GM19099 (cell line): ENCODE measurements at regions not wholly inside any gene's neighbourhood (a gene's known extent, or its start where the extent isn't known, plus 50 kb on each side); places are given as distances from the start of the nearest gene placed in this dataset.

Experiments used
- POLR2A ChIP-seq: IDR thresholded peaks from 3 replicates; pipeline ENCODE4 v1.6.1; 2011; ENCODE audit warnings: low read depth; ENCODE audit not compliant: insufficient read length; ENCODE audit errors: extremely low read depth

DNA sequence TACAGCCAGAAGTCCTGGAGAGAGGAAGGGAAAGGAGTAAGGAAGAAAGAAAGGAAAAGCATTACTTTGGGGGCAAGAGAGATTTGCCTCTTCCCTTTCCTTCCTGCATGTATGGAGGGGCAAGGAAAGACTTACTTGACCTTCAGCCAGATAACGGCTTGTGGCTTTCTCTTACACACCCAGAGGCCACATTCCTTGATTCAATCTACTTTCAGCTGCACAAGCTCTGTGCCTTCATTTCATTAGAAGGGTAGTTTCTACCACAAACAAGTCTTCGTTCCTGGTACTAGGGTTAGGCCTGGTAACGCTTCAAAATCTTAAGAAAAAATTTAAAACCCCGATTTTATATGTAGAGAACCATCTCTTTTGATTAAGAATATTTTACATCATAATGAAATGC, 835.9 kb downstream of the TUSC7 start:
- TF ChIP-seq POLR2A: no peak

DNA sequence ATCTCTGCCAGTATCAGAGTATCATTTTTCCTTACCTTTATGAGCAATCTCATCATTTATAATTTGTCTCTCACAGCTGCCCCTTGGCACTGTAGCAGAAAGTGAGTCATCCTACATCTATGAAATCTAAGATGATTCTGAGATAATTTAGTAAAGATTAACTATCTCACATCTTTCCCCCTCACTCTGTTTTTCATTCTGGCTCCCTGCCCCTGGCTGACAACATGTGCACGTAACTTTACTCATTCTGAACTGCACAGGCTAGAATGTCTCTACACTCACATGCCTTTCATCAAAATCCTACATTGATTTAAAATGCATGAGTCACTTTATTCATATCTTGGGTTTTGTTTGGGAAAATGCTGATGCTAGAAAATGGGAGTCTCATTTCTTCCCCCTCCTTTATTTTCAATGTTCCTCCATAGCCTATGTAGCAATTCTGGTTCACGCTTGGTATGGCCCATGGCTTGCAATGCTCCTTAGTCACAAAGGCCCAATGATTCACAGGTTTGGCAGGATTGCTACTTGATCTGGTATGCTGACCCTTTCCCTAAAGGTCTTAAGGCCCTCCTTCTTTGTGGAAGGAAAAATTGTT, 838.5 kb downstream of the TUSC7 start:
- TF ChIP-seq POLR2A: no peak

DNA sequence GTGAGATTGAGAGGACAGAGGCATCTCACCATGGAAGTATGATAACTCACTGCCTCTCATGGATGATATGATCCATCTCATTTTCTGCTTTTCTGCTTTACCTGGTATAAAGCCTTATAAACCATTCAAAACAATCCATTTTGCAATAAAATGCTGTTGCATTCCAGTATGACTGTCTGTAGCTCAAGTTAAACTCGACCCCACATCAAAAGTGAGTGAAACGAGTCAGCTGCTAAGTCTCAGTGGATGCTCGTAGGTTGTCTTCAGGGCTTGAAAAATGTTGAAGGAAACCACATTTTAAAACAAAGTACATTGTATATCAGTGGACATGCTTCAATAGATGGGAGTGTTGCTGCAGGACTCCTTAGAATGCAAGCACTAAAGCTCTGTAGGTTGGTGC, 839.0 kb downstream of the TUSC7 start:
- TF ChIP-seq POLR2A: no peak

DNA sequence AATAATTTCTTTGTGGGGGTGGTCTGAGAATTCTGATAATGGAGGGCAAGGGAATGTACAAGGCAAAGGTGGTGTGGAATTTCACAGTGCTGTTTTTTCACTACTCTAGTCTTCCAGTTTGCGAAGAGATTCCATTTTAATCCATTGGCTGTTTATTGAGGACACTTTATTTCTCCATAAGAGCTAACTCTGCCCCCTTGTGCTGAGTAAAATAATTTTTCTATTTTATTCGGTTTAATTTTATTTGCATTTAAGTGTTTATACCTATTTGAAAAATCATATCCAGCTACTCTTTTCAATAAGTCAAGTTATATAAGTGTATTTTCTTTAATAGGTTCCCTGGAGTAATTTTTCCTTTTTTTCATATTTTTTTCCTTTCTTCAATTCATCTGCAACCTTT, 840.1 kb downstream of the TUSC7 start:
- no peak for TF ChIP-seq POLR2A

DNA sequence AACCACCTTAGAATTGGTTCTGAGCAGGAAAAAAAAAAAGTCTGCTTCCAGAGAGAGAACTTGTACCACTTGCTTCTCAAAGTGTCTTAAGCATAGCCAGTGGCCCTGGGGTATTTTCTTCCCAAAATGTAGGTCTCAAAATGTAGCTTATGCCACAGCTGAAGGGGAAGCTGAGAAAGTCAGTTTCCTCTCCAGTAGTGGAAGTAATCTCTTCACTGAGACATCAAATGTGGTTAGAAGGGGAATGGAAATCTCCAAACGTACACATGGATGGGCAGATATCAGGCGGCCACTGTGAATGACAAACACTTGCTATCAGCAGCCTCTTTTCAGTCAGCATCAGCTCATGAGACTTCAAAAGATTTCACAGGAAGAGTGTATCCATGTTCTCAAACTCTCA, 841.2 kb downstream of the TUSC7 start:
- TF ChIP-seq POLR2A: no peak

DNA sequence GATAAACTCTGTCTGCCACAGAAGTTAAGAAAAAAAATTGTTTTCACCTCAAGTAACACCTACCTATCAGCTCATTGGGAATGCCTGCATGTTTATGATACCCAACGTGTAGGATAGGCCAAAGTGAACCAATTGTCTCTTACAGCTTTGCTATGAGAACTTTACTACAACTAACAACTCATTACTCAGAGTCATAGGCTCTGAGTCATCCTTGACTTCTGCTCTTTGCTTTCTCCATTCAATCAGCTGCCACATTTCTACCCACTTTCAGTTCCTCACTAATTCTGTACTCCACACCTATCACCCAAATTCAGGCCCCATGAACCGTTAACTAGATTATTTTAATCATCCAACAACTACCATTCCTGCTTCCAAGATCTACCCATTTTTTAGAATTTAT, 843.9 kb downstream of the TUSC7 start:
- no peak for TF ChIP-seq POLR2A

DNA sequence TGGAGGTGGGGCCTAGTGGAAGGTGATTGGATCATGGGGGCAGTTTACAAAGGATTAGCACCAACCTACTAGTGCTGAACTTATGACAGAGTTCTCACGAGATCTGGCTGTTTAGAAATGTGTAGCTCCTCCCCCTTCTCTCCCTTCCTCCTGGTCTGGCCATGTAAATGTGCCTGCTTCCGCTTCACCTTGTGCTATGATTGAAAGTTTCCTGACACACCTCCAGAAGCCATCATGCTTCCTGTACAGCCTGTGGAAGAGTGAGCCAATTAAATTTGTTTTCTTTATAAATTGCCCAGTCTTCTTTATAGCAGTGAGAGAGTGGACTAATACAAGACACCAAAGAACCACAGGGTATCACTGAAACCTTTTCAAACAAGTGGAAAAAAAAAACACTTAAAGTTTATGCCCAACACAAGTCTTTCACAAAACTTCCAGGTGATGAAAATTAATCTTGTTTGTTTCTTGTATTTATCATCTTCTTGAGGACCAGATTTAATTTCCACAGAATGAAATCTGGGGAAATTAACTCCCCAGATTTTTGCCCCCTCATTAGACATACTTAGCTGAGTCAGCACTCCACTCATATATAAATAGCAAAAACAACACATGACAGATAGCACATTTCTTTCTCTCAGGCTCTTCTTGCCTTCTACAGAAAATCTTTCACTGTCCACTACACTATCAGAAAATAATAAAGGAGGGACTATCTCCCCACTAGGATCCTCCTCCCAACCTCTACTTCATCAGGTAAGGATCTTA, 847.2 kb downstream of the TUSC7 start:
- TF ChIP-seq POLR2A: no peak

DNA sequence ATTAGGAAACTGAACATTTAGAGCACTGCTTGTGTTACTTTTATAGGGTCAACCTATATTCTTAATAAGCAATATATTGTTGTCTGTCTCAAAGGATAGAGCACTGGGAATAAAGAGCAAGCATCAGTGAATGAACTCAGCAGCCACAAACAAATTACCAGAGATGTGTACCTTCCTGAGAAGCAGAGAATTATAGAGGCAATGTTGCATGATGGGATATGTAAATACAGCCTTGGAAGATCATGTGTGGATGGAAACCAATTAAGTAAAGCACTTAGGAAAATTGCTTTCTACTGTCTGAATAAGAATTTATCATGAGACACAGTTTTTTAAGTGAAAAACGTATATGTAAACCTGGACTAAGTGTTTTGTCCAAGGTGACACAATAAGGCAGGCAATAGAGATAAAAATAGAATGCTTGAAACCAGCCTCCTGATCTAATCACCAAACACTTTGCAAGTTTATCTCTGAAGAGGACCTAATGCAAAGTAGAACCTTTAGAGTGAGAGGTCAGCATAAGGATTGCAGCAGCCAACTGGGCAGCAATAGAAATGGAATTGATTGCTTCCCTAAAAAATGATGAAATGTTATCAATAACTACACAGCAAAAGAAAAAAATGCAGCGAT, 848.0 kb downstream of the TUSC7 start:
- no peak for TF ChIP-seq POLR2A

DNA sequence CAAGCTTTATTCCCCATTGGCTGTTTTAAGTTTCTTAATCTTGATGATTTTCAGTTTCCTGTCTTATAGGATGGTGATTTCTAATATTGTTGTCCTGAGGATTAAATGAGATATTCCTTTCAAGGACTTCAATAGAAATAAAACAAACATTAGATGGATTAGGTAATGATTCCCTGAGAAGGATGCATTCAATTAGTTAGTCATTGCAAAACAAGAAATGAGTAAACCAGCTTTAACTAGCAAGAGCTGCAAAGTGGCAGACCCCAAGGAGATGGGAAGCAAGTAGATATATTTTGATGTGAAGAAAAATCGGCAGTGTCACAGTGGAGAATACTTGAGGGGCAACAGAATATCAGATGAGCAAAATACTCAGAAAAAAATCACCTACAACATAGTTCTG, 849.1 kb downstream of the TUSC7 start:
- no peak for TF ChIP-seq POLR2A

DNA sequence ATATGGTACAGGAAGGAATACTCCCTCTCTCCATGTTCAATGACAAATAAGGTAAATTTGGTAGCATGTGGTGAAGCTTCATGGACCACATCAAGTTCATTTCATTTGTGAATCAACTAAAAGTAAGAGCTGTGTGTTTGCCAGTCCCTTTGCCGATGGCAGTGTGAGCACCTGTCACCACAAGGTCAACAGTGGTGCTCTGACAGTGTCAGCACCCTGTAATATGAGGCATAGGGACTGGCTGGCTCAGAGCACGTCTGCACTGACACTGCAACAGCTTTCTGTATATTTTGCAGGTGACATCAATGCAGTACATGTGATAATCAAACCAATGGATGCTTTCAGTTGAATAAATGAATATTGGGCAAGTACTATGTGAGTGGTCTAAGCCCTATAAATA, 852.4 kb downstream of the TUSC7 start:
- TF ChIP-seq POLR2A: no peak

DNA sequence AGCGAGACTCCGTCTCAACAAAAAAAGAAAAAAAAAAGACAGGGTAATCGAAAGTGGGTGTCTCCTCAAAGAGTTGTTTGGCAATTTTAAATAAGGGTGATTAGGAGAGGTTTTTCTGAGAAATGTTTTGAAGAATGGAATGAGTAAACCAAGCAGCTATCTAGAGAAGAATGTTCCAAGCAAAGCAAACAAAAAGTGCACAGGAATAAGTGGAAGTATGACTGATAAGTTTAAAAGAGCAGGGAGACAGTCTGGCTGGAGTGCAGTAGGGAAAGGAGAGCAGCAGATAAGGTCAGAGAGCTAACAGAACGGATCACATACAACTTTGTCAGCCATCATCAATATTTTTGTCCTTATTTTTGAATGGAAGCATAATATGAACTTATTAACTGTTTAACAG, 853.5 kb downstream of the TUSC7 start:
- TF ChIP-seq POLR2A: no peak

DNA sequence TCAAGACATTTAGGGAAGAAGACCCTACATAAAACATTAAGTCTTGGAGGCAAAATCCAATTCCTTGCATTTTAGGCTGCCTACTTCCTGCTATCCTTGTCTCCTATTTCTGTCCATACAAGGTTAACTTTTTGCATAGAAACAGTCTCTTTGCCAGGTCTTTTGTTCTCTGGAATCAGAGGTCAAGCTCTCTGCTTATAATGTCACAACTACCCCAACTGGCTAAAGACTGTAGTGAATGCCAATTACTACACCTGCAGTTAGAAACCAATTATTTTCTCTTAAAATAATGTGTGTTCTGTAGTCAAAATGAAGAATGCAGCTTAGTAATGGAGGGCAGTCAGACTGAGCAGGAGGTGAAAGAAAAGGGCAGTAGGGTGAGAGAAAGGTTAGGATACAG, 856.2 kb downstream of the TUSC7 start:
- TF ChIP-seq POLR2A: no peak

DNA sequence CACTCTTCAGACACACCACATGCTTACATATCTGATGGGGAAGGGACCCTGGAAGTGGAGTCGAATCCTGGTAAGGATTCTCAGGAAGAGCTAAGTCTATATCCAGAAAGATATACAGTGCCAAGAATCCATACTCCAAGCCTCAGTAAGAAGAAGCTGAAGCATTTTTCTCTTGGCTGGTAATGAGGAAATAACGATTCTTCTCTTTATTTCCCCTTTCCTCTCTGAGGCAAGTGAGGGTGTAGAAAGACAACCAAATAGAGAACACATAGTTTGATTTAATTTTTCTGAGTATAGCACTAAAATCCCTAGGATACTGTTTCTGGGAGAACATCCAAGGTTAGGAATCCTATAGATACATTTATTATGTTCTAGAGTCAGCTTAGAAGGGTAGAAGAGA, 857.3 kb downstream of the TUSC7 start:
- no peak for TF ChIP-seq POLR2A

DNA sequence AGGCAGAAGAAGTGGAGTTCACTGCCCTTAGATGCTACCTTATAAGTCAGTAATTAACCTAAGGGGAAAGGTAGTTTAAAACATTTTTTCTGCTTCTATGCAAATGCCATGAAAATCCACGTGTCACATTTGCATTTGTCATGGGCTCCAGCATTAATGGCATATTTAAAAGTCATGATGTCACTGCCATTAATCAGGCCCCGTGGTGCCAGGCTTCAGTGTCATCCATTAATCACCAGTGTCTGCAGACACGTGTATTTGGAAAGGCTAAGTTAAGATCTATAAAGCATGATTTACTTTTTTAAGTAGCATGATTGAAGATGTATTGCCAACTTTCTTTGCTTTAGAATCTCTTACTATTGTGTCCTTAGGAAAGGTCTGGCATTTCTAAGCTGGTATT, 857.8 kb downstream of the TUSC7 start:
- TF ChIP-seq POLR2A: no peak

DNA sequence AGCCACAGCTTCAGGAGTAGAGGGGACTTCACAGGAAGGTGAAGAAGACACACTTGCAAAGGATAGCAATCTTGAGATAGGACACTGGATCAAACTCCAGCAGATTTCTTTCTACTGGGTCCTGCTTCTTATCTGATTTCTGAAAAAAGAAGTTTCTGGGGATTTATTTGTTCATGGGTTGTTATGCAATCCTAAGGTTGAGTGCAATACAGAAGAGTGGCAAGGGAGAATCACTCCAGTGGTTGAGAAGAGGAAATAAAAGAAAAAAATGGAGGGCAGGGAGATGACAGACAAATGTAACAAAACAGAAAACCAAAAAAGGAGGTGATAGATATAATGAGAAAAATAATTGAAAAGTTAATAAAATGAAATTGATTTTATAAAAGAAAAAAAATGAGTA, 858.3 kb downstream of the TUSC7 start:
- TF ChIP-seq POLR2A: no peak

DNA sequence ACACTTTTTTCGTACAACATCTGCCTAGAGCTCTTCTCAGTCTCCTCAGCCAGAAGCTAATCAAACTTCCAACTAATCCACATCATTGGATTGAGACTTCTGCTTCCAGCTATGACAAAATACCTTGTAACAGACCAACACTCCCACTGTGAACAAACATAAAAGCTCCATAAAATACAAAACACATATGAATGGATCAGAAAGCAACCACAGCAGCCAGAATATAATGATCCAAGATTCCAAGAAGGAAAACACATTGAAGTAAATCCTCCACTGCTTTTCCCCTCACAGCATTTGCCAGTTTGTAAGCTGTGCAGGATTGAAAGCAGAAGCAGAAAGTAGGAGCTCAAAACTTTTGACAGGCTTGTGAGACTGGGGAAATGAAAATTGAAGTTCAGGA, 863.2 kb downstream of the TUSC7 start:
- no peak for TF ChIP-seq POLR2A

DNA sequence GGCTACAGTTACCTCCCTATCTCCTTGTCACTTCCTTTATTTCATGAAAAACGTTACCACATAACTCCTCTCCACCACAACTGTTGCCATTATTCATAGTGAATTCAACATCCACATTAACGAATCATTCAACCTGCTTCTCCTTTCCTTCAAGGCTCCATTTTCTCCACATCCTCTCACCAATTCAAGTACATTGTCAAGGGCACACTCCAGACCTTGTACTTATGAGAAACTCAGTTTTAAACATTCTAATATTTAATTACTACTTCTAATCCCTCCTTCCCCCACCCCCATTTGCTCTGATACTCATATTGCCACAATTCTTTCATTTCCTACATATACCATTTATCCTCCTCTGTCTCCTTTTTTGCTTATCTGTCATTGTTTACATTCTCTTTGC, 871.2 kb downstream of the TUSC7 start:
- TF ChIP-seq POLR2A: no peak

DNA sequence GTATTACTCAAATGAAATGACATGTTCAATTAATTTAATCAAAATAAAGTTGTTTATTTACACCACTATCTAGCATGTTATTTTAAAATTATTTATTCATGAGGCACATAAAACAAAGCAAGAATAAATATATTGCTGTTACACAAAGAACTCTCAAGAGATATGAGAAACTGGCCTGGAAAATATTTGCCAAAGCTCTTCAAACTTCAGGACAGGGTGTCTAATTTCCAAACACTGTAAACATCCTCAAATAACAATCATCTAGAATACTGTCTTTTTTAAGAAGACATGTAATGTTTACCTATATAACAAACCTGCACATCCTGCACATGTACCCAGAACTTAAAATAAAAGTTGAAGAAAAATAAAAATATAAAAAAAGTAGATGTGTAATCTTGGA, 876.6 kb downstream of the TUSC7 start:
- TF ChIP-seq POLR2A: no peak
